ENCODE measurements at regions not wholly inside any gene's neighbourhood (a gene's known extent, or its start where the extent isn't known, plus 50 kb on each side); places are given as distances from the start of the nearest gene placed in this dataset.

GRCh38 chr2:128640845-128641360, 322.2 kb upstream of the HS6ST1 start:
- intact Hi-C loops (cut with DNase I, micrococcal nuclease) = no loop called here
- POLR2A ChIA-PET = no interaction called here
- no peaks in the 10 kb centered on the region for H3K27me3 Mint-ChIP-seq
- no peak overlapping the region for H3K4me3 Mint-ChIP-seq
- Histone ChIP-seq H3K36me3 (ENCODE audit: insufficient read depth, low read length) (no peaks in the 10 kb centered on the region), H3K4me3 (ENCODE audit: low read length) (no peak overlapping the region), H3K4me1 (ENCODE audit: insufficient read depth, low read length) (no peaks in the 10 kb centered on the region), H3K27ac (ENCODE audit: low read depth in 1 of 2, low read length in 2 of 2) (no peak overlapping the region), H3K27me3 (ENCODE audit: control insufficient read depth in 1 of 2, insufficient read depth in 2 of 2, low read length in 2 of 2) (peaks cover 0 to 4% of the 10 kb centered on the region in 2 experiments), H3K9me3 (ENCODE audit: control insufficient read depth in 1 of 2, insufficient read depth in 1 of 2, low read length in 2 of 2) (no peaks in the 10 kb centered on the region)
- no peak for DNase-seq
- H3K36me3 Mint-ChIP-seq (ENCODE audit: low read depth) = no peaks in the 10 kb centered on the region
- CTCF ChIA-PET = no interaction called here
- H3K9me3 Mint-ChIP-seq = no peaks in the 10 kb centered on the region
- no peak for TF ChIP-seq CTCF (IDR thresholded peaks at IDR 0.05)
- ATAC-seq (ENCODE audit: poor library complexity) = no peak
- H3K4me1 Mint-ChIP-seq (ENCODE audit: low read depth) = no peaks in the 10 kb centered on the region
- no peak overlapping the region for H3K27ac Mint-ChIP-seq

GRCh38 chr2:128641421-128642080, 322.9 kb upstream of the HS6ST1 start:
- ChIA-PET CTCF (no interaction called here), POLR2A (no interaction called here)
- H3K4me1 Mint-ChIP-seq (ENCODE audit: low read depth) = no peaks in the 10 kb centered on the region
- H3K4me1 ChIP-seq (ENCODE audit: insufficient read depth, low read length) = no peaks in the 10 kb centered on the region
- DNase-seq (peak in 1 of 14 experiments; percentile 28), ATAC-seq (ENCODE audit: poor library complexity) (no peak)
- intact Hi-C loops (cut with DNase I, micrococcal nuclease) = no loop called here
- H3K36me3 ChIP-seq (ENCODE audit: insufficient read depth, low read length) = no peaks in the 10 kb centered on the region
- H3K27ac ChIP-seq (ENCODE audit: low read depth in 1 of 2, low read length in 2 of 2) = no peak overlapping the region
- no peak overlapping the region for H3K4me3 Mint-ChIP-seq
- no peaks in the 10 kb centered on the region for H3K9me3 ChIP-seq (ENCODE audit: control insufficient read depth in 1 of 2, insufficient read depth in 1 of 2, low read length in 2 of 2)
- no peaks in the 10 kb centered on the region for H3K9me3 Mint-ChIP-seq
- H3K27ac Mint-ChIP-seq = no peak overlapping the region
- no peaks in the 10 kb centered on the region for H3K27me3 Mint-ChIP-seq
- no peak for TF ChIP-seq CTCF (IDR thresholded peaks at IDR 0.05)
- H3K36me3 Mint-ChIP-seq (ENCODE audit: low read depth) = no peaks in the 10 kb centered on the region
- H3K4me3 ChIP-seq (ENCODE audit: low read length) = no peak overlapping the region
- H3K27me3 ChIP-seq (ENCODE audit: control insufficient read depth in 1 of 2, insufficient read depth in 2 of 2, low read length in 2 of 2) = peaks cover 0 to 4% of the 10 kb centered on the region in 2 experiments

GRCh38 chr2:128642316-128642715, 323.6 kb upstream of the HS6ST1 start:
- no peaks in the 10 kb centered on the region for H3K36me3 ChIP-seq (ENCODE audit: insufficient read depth, low read length)
- Mint-ChIP-seq H3K4me3 (no peak overlapping the region), H3K27me3 (no peaks in the 10 kb centered on the region), H3K36me3 (ENCODE audit: low read depth) (no peaks in the 10 kb centered on the region), H3K9me3 (no peaks in the 10 kb centered on the region), H3K4me1 (ENCODE audit: low read depth) (no peaks in the 10 kb centered on the region), H3K27ac (no peak overlapping the region)
- no peak overlapping the region for H3K27ac ChIP-seq (ENCODE audit: low read depth in 1 of 2, low read length in 2 of 2)
- no peaks in the 10 kb centered on the region for H3K4me1 ChIP-seq (ENCODE audit: insufficient read depth, low read length)
- ChIA-PET CTCF (no interaction called here), POLR2A (no interaction called here)
- DNase-seq (peak in 1 of 14 experiments; percentile 2), ATAC-seq (ENCODE audit: poor library complexity) (no peak)
- H3K4me3 ChIP-seq (ENCODE audit: low read length) = no peak overlapping the region
- peaks cover 0 to 4% of the 10 kb centered on the region in 2 experiments for H3K27me3 ChIP-seq (ENCODE audit: control insufficient read depth in 1 of 2, insufficient read depth in 2 of 2, low read length in 2 of 2)
- no peak for TF ChIP-seq CTCF (IDR thresholded peaks at IDR 0.05)
- no peaks in the 10 kb centered on the region for H3K9me3 ChIP-seq (ENCODE audit: control insufficient read depth in 1 of 2, insufficient read depth in 1 of 2, low read length in 2 of 2)
- intact Hi-C loops (cut with DNase I, micrococcal nuclease) = no loop called here

All from CD4-positive, alpha-beta T cell (primary cell).